Lower lobe of right lung (tissue), 2 donors: ENCODE measurements at regions not wholly inside any gene's neighbourhood (a gene's known extent, or its start where the extent isn't known, plus 50 kb on each side); places are given as distances from the start of the nearest gene placed in this dataset.
"Not testable (repeated sequence)": the region's sequence is repeated elsewhere in the genome, so short reads cannot be mapped to it uniquely, and the experiment has no call there.

Experiments used
- ATAC-seq, 2 donors: fragments of 200-7000 bp; cut with Tn5 transposase; one replicate each; pipeline ENCODE4 v1.9.1; 2020 to 2022; ENCODE audit warnings: mild to moderate bottlenecking in 2 of 2, moderate library complexity in 2 of 2
- DNase-seq: peaks from one replicate; pipeline ENCODE4 v3.0.0-alpha.2; 2020
- H3K27ac ChIP-seq: fragments of 200-600 bp; one replicate; pipeline ENCODE4 v1.8.0; 2022
- H3K27me3 ChIP-seq: fragments of 200-600 bp; one replicate; pipeline ENCODE4 v1.8.0; 2022; ENCODE audit warnings: low read depth
- H3K36me3 ChIP-seq: fragments of 200-600 bp; one replicate; pipeline ENCODE4 v1.8.0; 2022; ENCODE audit warnings: mild to moderate bottlenecking
- H3K4me1 ChIP-seq: fragments of 200-600 bp; one replicate; pipeline ENCODE4 v1.8.0; 2022
- H3K4me3 ChIP-seq: fragments of 200-600 bp; one replicate; pipeline ENCODE4 v1.8.0; 2022; ENCODE audit warnings: mild to moderate bottlenecking
- H3K9me3 ChIP-seq: fragments of 200-600 bp; one replicate; pipeline ENCODE4 v1.8.0; 2022
- intact Hi-C: fragments of 100-400 bp; cut with DNase I; formaldehyde crosslinking; loops from one replicate; pipeline ENCODE4 v1.11.0; 2022
- TF ChIP-seq, protein P1 (sequence below): fragments of 200-600 bp; IDR thresholded peaks from one replicate; pipeline ENCODE4 v1.8.0; 2022; ENCODE audit warnings: antibody characterized with exemption, mild to moderate bottlenecking
- donor health status: DM: no; HTN: yes; CAD: no; lungs with severe emphysema.

- H3K9me3 ChIP-seq = no peaks in the 10 kb centered on the region
- no peak overlapping the region for H3K4me3 ChIP-seq
- no peak for DNase-seq
- TF ChIP-seq, protein P1, sequence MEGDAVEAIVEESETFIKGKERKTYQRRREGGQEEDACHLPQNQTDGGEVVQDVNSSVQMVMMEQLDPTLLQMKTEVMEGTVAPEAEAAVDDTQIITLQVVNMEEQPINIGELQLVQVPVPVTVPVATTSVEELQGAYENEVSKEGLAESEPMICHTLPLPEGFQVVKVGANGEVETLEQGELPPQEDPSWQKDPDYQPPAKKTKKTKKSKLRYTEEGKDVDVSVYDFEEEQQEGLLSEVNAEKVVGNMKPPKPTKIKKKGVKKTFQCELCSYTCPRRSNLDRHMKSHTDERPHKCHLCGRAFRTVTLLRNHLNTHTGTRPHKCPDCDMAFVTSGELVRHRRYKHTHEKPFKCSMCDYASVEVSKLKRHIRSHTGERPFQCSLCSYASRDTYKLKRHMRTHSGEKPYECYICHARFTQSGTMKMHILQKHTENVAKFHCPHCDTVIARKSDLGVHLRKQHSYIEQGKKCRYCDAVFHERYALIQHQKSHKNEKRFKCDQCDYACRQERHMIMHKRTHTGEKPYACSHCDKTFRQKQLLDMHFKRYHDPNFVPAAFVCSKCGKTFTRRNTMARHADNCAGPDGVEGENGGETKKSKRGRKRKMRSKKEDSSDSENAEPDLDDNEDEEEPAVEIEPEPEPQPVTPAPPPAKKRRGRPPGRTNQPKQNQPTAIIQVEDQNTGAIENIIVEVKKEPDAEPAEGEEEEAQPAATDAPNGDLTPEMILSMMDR = no peak
- H3K4me1 ChIP-seq = no peaks in the 10 kb centered on the region
- intact Hi-C loops = no loop called here
- ATAC-seq = no peak
- H3K27ac ChIP-seq = no peak overlapping the region
- no peaks in the 10 kb centered on the region for H3K27me3 ChIP-seq
- no peaks in the 10 kb centered on the region for H3K36me3 ChIP-seq
These were observed 517.1 kb downstream of the PRKD1 start for GRCh38 chr14:29410581-29410980.

GRCh38 chr14:29414931-29415330 lies 512.7 kb downstream of the PRKD1 start:
- H3K36me3 ChIP-seq, H3K9me3 ChIP-seq, intact Hi-C loops, ATAC-seq, H3K4me3 ChIP-seq, H3K4me1 ChIP-seq, DNase-seq, H3K27me3 ChIP-seq, H3K27ac ChIP-seq: not testable (repeated sequence)

GRCh38 chr14:29419736-29420135 lies 507.9 kb downstream of the PRKD1 start:
- TF ChIP-seq, protein P1 = no peak
- DNase-seq (no peak), ATAC-seq (no peak)
- Histone ChIP-seq H3K4me3 (no peak overlapping the region), H3K36me3 (no peaks in the 10 kb centered on the region), H3K9me3 (no peaks in the 10 kb centered on the region), H3K27me3 (no peaks in the 10 kb centered on the region), H3K27ac (no peak overlapping the region), H3K4me1 (no peaks in the 10 kb centered on the region)
- intact Hi-C loops = no loop called here

- no peak overlapping the region for H3K4me3 ChIP-seq
- H3K27ac ChIP-seq = no peak overlapping the region
- H3K9me3 ChIP-seq = no peaks in the 10 kb centered on the region
- H3K36me3 ChIP-seq = no peaks in the 10 kb centered on the region
- H3K4me1 ChIP-seq = no peaks in the 10 kb centered on the region
- TF ChIP-seq, protein P1 = no peak
- intact Hi-C loops = no loop called here
- no peaks in the 10 kb centered on the region for H3K27me3 ChIP-seq
- no peak for ATAC-seq
- DNase-seq = no peak
These were observed 506.4 kb downstream of the PRKD1 start for GRCh38 chr14:29421156-29421728.

DNA sequence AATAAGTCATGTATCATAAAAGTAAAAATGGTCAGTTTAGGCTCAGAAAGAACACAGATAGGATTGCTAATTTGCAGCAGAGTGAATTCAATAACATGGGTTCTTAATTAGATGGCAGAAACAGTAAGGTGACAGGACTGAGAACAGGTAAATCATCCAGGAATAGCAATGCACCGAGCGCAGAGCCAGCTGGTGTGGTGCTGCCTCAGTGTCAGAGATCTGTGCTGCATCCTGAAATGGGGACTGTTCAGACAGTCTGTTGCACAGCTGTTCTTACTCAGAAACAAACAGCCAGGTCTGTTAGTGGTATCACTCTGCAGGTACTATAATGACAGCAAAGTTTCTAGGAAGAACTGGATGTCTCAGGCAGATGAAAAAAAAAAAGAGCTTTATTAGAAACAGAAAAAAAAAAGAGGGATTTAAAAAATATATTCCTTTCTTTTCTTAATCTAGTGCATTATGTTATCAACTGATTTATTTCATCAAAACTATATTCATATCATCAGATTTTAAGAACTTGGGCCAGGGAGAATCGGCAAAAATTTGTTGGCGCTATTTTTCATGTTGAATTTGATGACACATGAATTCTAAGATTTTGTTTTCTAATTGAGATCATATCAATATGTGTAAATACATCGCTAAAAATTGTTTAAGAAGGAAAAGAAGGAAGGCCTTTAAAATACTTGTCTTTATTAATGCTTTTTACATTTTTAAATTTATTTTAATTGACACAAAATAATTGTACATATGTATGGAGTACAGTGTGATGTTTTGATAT lies 501.8 kb downstream of the PRKD1 start:
- Histone ChIP-seq H3K27me3 (no peaks in the 10 kb centered on the region), H3K27ac (no peak overlapping the region), H3K4me3 (no peak overlapping the region), H3K4me1 (no peaks in the 10 kb centered on the region), H3K9me3 (no peaks in the 10 kb centered on the region), H3K36me3 (no peaks in the 10 kb centered on the region)
- ATAC-seq (no peak), DNase-seq (no peak)
- intact Hi-C loops = no loop called here
- TF ChIP-seq, protein P1 = no peak

- intact Hi-C loops = no loop called here
- no peaks in the 10 kb centered on the region for H3K9me3 ChIP-seq
- no peak overlapping the region for H3K4me3 ChIP-seq
- ATAC-seq (no peak), DNase-seq (no peak)
- H3K4me1 ChIP-seq = no peaks in the 10 kb centered on the region
- no peaks in the 10 kb centered on the region for H3K27me3 ChIP-seq
- TF ChIP-seq, protein P1 = no peak
- H3K36me3 ChIP-seq = no peaks in the 10 kb centered on the region
- no peak overlapping the region for H3K27ac ChIP-seq
These were observed 485.0 kb downstream of the PRKD1 start for GRCh38 chr14:29442696-29443095.
